Nephron (organoid): ENCODE measurements at regions not wholly inside any gene's neighbourhood (a gene's known extent, or its start where the extent isn't known, plus 50 kb on each side); places are given as distances from the start of the nearest gene placed in this dataset.

ENCODE experiments used
- H3K27ac Mint-ChIP-seq, 3 experiments: 2 replicates each; pipeline ENCODE4 v1.8.0; 2020; ENCODE audit warnings: mixed read lengths in 3 of 3, mild to moderate bottlenecking in 2 of 3, moderate library complexity in 1 of 3
- H3K27me3 Mint-ChIP-seq: 2 replicates; pipeline ENCODE4 v1.8.0; 2021; ENCODE audit warnings: low read depth, mild to moderate bottlenecking, moderate library complexity, mixed read lengths
- H3K36me3 Mint-ChIP-seq: 2 replicates; pipeline ENCODE4 v1.8.0; 2020; ENCODE audit warnings: low read depth, mixed read lengths
- H3K4me1 Mint-ChIP-seq: 2 replicates; pipeline ENCODE4 v1.8.0; 2020; ENCODE audit warnings: mixed read lengths
- H3K4me3 Mint-ChIP-seq, 3 experiments: 2 replicates each; pipeline ENCODE4 v1.8.0; 2020; ENCODE audit warnings: mild to moderate bottlenecking in 3 of 3, mixed read lengths in 3 of 3, moderate library complexity in 2 of 3
- H3K9me3 Mint-ChIP-seq: 2 replicates; pipeline ENCODE4 v1.8.0; 2020; ENCODE audit warnings: mixed read lengths
- TF ChIP-seq, protein P1 (sequence below), 3 experiments: fragments of 200-600 bp; sonication (generic); IDR thresholded peaks; one replicate each; pipeline ENCODE4 v1.5.0; 2021; ENCODE audit warnings: antibody characterized with exemption in 3 of 3; ENCODE audit not compliant: unreplicated experiment in 3 of 3

DNA sequence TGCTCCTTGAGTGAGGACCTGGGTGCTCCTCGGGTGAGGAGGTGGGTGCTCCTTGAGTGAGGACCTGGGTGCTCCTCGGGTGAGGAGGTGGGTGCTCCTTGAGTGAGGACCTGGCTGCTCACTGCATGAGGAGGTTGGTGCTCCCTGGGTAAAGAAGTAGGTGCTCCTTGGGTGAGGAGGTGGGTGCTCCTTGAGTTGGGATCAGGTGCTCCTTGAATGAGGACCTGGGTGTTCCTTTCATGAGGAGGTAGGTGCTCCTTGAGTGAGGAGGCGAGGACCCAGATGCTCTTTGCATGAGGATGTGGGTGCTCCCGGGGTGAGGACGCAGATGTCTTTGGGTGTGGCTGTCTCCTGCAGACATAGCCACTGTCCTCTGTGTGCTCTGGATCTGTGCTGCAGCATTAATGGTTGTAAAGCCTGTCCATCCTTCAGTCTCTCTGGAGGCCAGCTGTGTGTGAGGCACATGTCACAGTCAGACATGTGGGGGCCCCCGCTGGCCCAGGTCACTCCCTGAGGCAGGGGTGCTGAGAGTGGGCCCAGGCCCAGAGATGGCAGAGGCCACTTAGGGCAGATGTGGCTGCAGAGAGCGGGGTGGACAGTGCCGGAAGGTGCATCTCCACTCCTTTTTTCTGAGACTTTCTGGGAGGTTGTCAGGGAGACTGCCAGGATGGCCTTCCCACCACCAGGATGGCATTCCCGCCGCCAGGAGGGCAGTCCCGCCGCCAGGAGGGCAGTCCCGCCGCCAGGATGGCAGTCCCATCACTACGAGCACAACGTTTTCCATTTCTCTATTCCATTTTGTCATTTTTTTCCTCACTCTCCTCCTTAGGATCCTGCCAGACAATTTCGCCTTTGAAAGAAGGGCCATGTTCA is 101.8 kb downstream of the HMX1 start:
- H3K9me3 Mint-ChIP-seq = no peaks in the 10 kb centered on the region
- H3K36me3 Mint-ChIP-seq = no peaks in the 10 kb centered on the region
- TF ChIP-seq, protein P1, sequence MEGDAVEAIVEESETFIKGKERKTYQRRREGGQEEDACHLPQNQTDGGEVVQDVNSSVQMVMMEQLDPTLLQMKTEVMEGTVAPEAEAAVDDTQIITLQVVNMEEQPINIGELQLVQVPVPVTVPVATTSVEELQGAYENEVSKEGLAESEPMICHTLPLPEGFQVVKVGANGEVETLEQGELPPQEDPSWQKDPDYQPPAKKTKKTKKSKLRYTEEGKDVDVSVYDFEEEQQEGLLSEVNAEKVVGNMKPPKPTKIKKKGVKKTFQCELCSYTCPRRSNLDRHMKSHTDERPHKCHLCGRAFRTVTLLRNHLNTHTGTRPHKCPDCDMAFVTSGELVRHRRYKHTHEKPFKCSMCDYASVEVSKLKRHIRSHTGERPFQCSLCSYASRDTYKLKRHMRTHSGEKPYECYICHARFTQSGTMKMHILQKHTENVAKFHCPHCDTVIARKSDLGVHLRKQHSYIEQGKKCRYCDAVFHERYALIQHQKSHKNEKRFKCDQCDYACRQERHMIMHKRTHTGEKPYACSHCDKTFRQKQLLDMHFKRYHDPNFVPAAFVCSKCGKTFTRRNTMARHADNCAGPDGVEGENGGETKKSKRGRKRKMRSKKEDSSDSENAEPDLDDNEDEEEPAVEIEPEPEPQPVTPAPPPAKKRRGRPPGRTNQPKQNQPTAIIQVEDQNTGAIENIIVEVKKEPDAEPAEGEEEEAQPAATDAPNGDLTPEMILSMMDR (IDR thresholded peaks at IDR 0.05; ENCODE audit: unreplicated experiment in 3 of 3) = no peak
- peaks cover 54% of the 10 kb centered on the region for H3K27me3 Mint-ChIP-seq
- no peak overlapping the region for H3K27ac Mint-ChIP-seq
- H3K4me3 Mint-ChIP-seq = no peak overlapping the region
- no peaks in the 10 kb centered on the region for H3K4me1 Mint-ChIP-seq

DNA sequence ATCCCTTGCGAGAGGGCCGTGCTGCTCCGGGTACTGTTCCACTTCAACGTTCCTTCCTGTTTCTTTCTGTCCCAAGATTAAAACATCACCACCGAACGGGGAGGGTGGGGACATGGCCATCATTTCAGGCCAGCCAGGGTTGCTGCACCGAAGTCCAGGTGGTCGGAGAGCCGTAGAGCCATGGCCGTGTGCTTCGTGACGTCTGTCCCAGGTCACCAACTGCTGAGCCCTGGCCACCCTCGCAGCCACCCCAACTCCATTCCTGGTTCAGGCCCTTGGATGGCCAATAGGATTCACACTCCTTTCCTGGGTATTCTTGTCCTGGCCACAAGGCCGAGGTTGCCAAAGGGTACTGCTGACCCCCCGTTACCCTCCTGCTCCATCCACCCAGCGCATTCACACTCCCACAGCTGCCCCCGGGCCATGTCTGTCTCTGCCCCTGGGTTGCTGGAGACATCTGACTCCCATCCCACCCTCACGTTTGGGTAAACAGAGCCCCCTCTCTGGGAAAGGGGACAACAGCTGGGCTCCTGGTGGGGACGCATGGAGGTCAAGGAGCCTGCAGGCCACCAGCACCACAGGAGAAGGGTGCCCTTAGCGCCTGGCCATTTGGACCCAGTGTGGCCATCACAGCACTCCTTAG is 103.2 kb downstream of the HMX1 start:
- Mint-ChIP-seq H3K9me3 (no peaks in the 10 kb centered on the region), H3K36me3 (no peaks in the 10 kb centered on the region)
- TF ChIP-seq, protein P1 (IDR thresholded peaks at IDR 0.05; ENCODE audit: unreplicated experiment in 3 of 3) = no peak

DNA sequence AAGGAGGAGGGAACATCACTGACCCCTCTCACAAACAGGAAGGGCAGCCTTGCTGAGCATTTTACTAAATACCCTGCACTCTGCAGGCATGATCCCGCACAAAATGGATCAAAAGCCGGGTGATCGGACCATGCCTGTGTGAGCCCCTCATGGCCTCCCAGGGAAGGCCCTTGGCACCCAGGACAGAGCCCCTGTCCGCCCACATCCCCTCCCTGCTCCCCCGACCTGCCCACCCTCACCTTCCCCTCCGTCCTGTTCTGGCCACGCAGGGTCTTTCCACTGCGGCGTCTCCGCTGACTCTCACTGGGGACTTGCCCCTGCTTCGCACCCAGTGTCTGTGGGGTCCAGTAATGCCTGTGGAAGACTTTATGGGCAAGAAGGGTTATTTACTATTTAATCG is 105.0 kb downstream of the HMX1 start:
- no peaks in the 10 kb centered on the region for H3K36me3 Mint-ChIP-seq
- TF ChIP-seq, protein P1 (IDR thresholded peaks at IDR 0.05; ENCODE audit: unreplicated experiment in 3 of 3) = no peak
- H3K9me3 Mint-ChIP-seq = no peaks in the 10 kb centered on the region
- H3K27ac Mint-ChIP-seq = no peak overlapping the region
- H3K27me3 Mint-ChIP-seq = peaks cover 39% of the 10 kb centered on the region
- no peaks in the 10 kb centered on the region for H3K4me1 Mint-ChIP-seq
- no peak overlapping the region for H3K4me3 Mint-ChIP-seq

More for the DNA sequence above, 103.2 kb downstream of the HMX1 start:
- Mint-ChIP-seq H3K27me3 (peaks cover 47% of the 10 kb centered on the region), H3K27ac (no peak overlapping the region), H3K4me3 (no peak overlapping the region), H3K4me1 (no peaks in the 10 kb centered on the region)

DNA sequence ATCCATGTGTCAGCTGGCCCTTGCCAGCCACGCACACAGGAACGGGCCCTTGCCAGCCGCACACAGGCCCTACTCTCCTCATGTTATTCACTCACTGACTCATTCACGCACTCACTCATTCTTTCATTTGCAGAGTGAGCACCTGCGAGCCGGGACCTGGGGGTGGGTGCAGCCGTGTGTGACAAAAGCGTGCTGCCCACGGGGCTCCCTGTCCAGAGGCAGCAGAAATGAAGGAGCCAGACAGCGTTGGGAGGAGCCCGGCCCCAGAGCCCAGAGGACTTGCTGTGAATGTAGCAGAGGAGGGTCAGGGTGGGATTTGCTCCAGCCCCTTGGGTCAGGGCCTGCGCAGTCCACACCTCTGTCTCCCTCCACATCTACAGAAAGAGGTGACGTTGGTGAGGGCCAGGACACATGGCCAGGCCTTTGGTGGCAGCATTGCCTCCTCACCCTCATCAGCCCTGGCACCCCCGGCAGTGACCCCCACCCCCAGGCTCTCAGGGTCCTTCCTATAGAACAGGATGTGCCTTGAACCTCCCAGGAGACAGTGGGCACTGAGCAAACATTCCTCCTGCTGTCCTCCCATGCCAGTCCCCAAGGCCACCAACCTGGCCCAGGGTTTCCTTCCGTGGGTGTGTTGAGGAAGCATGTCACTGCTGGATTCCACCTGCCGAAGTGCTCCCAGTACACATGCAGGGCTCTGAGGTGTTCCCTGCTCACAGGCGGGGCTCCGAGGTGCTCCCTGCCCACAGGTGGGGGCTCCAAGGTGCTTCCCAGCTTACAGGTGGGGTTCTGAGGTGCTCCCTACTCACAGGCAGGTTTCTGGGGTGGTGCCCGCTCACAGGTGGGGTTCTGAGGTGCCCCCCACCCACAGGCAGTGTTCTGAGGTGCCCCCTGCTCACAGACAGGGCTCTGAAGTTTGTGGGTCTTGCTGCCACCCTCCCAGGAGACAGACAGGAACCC is 105.7 kb downstream of the HMX1 start:
- TF ChIP-seq, protein P1 (IDR thresholded peaks at IDR 0.05; ENCODE audit: unreplicated experiment in 3 of 3) = no peak
- Mint-ChIP-seq H3K4me3 (no peak overlapping the region), H3K4me1 (no peaks in the 10 kb centered on the region), H3K27ac (no peak overlapping the region), H3K27me3 (peaks cover 36% of the 10 kb centered on the region), H3K36me3 (no peaks in the 10 kb centered on the region), H3K9me3 (no peaks in the 10 kb centered on the region)

DNA sequence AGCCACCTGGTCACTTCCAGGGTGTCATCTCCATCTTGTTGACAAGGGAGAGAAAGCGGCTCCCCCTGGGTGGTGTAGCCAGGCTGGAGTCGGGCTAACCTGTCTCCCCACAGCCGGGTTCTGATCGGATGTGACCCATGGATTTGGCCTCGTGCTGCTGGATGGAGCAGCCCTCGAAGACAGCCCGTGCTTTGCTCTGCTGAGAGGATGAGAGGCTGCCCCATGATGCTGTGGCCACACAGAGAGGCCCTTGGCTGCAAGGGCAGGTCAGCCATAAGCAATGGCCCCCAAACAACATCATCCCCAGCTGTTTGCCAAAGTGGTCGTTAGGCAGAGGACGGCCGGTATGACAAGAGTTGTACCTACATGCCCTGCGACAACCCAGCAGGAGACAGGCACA is 106.6 kb downstream of the HMX1 start:
- H3K4me3 Mint-ChIP-seq = no peak overlapping the region
- H3K27me3 Mint-ChIP-seq = peaks cover 34% of the 10 kb centered on the region
- H3K27ac Mint-ChIP-seq = no peak overlapping the region
- TF ChIP-seq, protein P1 (IDR thresholded peaks at IDR 0.05; ENCODE audit: unreplicated experiment in 3 of 3) = no peak
- H3K4me1 Mint-ChIP-seq = no peaks in the 10 kb centered on the region
- no peaks in the 10 kb centered on the region for H3K36me3 Mint-ChIP-seq
- no peaks in the 10 kb centered on the region for H3K9me3 Mint-ChIP-seq
